ENCODE measurements at regions not wholly inside any gene's neighbourhood (a gene's known extent, or its start where the extent isn't known, plus 50 kb on each side); places are given as distances from the start of the nearest gene placed in this dataset.
"Not testable (repeated sequence)": the region's sequence is repeated elsewhere in the genome, so short reads cannot be mapped to it uniquely, and the experiment has no call there.

GRCh38 chr13:16136846-16137245 is 3044.8 kb downstream of the TUBA3C start:
- TF ChIP-seq CTCF (IDR thresholded peaks at IDR 0.05; ENCODE audit: insufficient read depth, low read depth, low read length); EZH2 (IDR thresholded peaks at IDR 0.05; ENCODE audit: insufficient read depth, low read length): not testable (repeated sequence)
